A549 (cell line): ENCODE measurements at regions not wholly inside any gene's neighbourhood (a gene's known extent, or its start where the extent isn't known, plus 50 kb on each side); places are given as distances from the start of the nearest gene placed in this dataset.

ENCODE experiments used
- ATAC-seq, 2 experiments: fragments of 200-7000 bp in 1 of 2; fragments of >200 bp in 1 of 2; cut with Nextera tagmentation in 1 of 2; cut with Tn5 transposase in 1 of 2; 3 replicates each; pipeline versions ENCODE4 v1.8.0 to v1.9.1; 2018 to 2020; ENCODE audit warnings: mild to moderate bottlenecking in 1 of 2, moderate library complexity in 1 of 2
- CTCF ChIA-PET: fragments of 300-600 bp; sonication (Branson Sonifier 250); formaldehyde crosslinking; extraction: SDS; loops from one replicate; lab custom pipeline; 2021; ENCODE audit warnings: antibody characterized with exemption, inconsistent platforms; lab: Yijun Ruan, JAX
- POLR2A ChIA-PET: fragments of 350-600 bp; formaldehyde crosslinking; extraction: SDS; loops from one replicate; lab custom pipeline; 2021; ENCODE audit warnings: antibody characterized with exemption, inconsistent platforms; lab: Yijun Ruan, JAX
- DNase-seq, 2 experiments: peaks; one replicate each; pipeline versions ENCODE4 v3.0.0 to v3.0.0-alpha.2; 2011 to 2016; ENCODE audit warnings: low read depth in 1 of 2, low spot score in 1 of 2
- FAIRE-seq: peaks from 2 replicates; lab custom pipeline; 2011; peaks lifted over from hg19 to GRCh38; lab: Jason Lieb, UNC
- H3K27ac ChIP-seq, 2 experiments: fragments of >200 bp; sonication (Bioruptor Twin); formaldehyde crosslinking; 3 replicates each; pipeline ENCODE4 v1.5.1; 2016 to 2017
- H3K4me1 ChIP-seq: fragments of >200 bp; sonication (Bioruptor Twin); formaldehyde crosslinking; 3 replicates; pipeline ENCODE4 v1.6.1; 2016
- H3K4me2 ChIP-seq: fragments of >200 bp; sonication (Bioruptor Twin); formaldehyde crosslinking; 3 replicates; pipeline ENCODE4 v1.6.1; 2016
- H3K4me3 ChIP-seq: fragments of >200 bp; sonication (Bioruptor Twin); formaldehyde crosslinking; 3 replicates; pipeline ENCODE4 v1.5.1; 2016
- H3K9me3 ChIP-seq: fragments of >200 bp; sonication (Bioruptor Twin); formaldehyde crosslinking; 3 replicates; pipeline ENCODE4 v1.6.1; 2016
- BCL3 ChIP-seq: fragments of >200 bp; sonication (Bioruptor Twin); formaldehyde crosslinking; IDR thresholded peaks from 3 replicates; pipeline ENCODE4 v1.6.1; 2016
- BHLHE40 ChIP-seq: IDR thresholded peaks from 2 replicates; pipeline ENCODE4 v1.6.1; 2012; ENCODE audit warnings: low read depth, low read length, inconsistent platforms
- CBX2 ChIP-seq: fragments of 200-600 bp; sonication (generic); IDR thresholded peaks from 2 replicates; pipeline ENCODE4 v1.6.1; 2016; ENCODE audit warnings: low read depth, mild to moderate bottlenecking, borderline replicate concordance
- CBX8 ChIP-seq: fragments of 200-600 bp; sonication (generic); IDR thresholded peaks from 2 replicates; pipeline ENCODE4 v1.6.1; 2016
- CEBPB ChIP-seq, 2 experiments: fragments of >200 bp in 1 of 2; sonication (Bioruptor Twin) in 1 of 2; formaldehyde crosslinking in 1 of 2; IDR thresholded peaks; 2 replicates each; pipeline ENCODE4 v1.6.1; 2012 to 2016
- CHD4 ChIP-seq: fragments of 200-600 bp; sonication (generic); IDR thresholded peaks from 2 replicates; pipeline ENCODE4 v1.6.1; 2016; ENCODE audit warnings: antibody characterized with exemption, mild to moderate bottlenecking, borderline replicate concordance
- CTCF ChIP-seq: fragments of >200 bp; sonication (Bioruptor Twin); formaldehyde crosslinking; IDR thresholded peaks from 3 replicates; pipeline ENCODE4 v1.5.1; 2016
- E2F6 ChIP-seq: IDR thresholded peaks from 2 replicates; pipeline ENCODE4 v1.6.1; 2012; ENCODE audit warnings: low read depth, borderline replicate concordance
- EHMT2 ChIP-seq: fragments of 200-600 bp; sonication (generic); IDR thresholded peaks from 2 replicates; pipeline ENCODE4 v1.6.1; 2016; ENCODE audit warnings: antibody characterized with exemption, low read depth, mild to moderate bottlenecking, moderate library complexity
- EP300 ChIP-seq, 2 experiments: fragments of >200 bp; sonication (Bioruptor Twin); formaldehyde crosslinking; IDR thresholded peaks; 2 replicates in 1 of 2; 3 replicates in 1 of 2; pipeline ENCODE4 v1.6.1; 2016 to 2017
- ESRRA ChIP-seq: fragments of 150-350 bp; IDR thresholded peaks from 2 replicates; pipeline ENCODE4 v1.6.1; 2014; ENCODE audit warnings: mild to moderate bottlenecking, low read length, borderline replicate concordance
- HEYL ChIP-seq: fragments of 250-450 bp; sonication (Bioruptor Pico); IDR thresholded peaks from 2 replicates; pipeline ENCODE4 v1.8.0; 2021; ENCODE audit warnings: mild to moderate bottlenecking, moderate library complexity
- HOXB5 ChIP-seq: fragments of 250-450 bp; sonication (Bioruptor Pico); IDR thresholded peaks from 2 replicates; pipeline ENCODE4 v1.5.0; 2020; ENCODE audit warnings: mild to moderate bottlenecking, moderate library complexity
- KDM1A ChIP-seq: fragments of 200-600 bp; sonication (generic); IDR thresholded peaks from 2 replicates; pipeline ENCODE4 v1.6.1; 2016; ENCODE audit warnings: low read depth, mild to moderate bottlenecking
- MAX ChIP-seq: IDR thresholded peaks from 2 replicates; pipeline ENCODE4 v1.6.1; 2012
- MAZ ChIP-seq: fragments of 150-350 bp; IDR thresholded peaks from 2 replicates; pipeline ENCODE4 v1.6.1; 2014; ENCODE audit warnings: antibody characterized with exemption, low read depth, low read length, borderline replicate concordance
- NR3C1 ChIP-seq: fragments of >200 bp; sonication (Bioruptor Twin); formaldehyde crosslinking; IDR thresholded peaks from 3 replicates; pipeline ENCODE4 v1.6.1; 2017
- PBX3 ChIP-seq: IDR thresholded peaks from 2 replicates; pipeline ENCODE4 v1.6.1; 2012
- POLR2AphosphoS2 ChIP-seq: conservative IDR thresholded peaks from 2 replicates; pipeline ENCODE4 v1.6.1; 2012; ENCODE audit warnings: low read length, improper control_type of control experiment, inconsistent platforms
- RAD21 ChIP-seq, 2 experiments: fragments of >200 bp in 1 of 2; sonication (Bioruptor Twin) in 1 of 2; formaldehyde crosslinking in 1 of 2; IDR thresholded peaks in 1 of 2; conservative IDR thresholded peaks in 1 of 2; 2 replicates in 1 of 2; 3 replicates in 1 of 2; pipeline ENCODE4 v1.6.1; 2012 to 2018; ENCODE audit warnings: inconsistent platforms in 1 of 2
- RARB ChIP-seq: fragments of 250-450 bp; sonication (Bioruptor Pico); IDR thresholded peaks from 2 replicates; pipeline ENCODE4 v1.8.0; 2021; ENCODE audit warnings: mild to moderate bottlenecking, moderate library complexity
- RFX5 ChIP-seq: fragments of 450-650 bp; IDR thresholded peaks from 2 replicates; pipeline ENCODE4 v1.7.1; 2014; ENCODE audit warnings: antibody characterized with exemption, mild to moderate bottlenecking, moderate library complexity
- SREBF2 ChIP-seq: fragments of 450-650 bp; IDR thresholded peaks from 2 replicates; pipeline ENCODE4 v1.6.1; 2014; ENCODE audit warnings: mild to moderate bottlenecking, moderate library complexity
- TFCP2L1 ChIP-seq: fragments of 250-450 bp; sonication (Bioruptor Pico); IDR thresholded peaks from 2 replicates; pipeline ENCODE4 v1.5.0; 2021; ENCODE audit warnings: mild to moderate bottlenecking
- USF2 ChIP-seq: fragments of 450-650 bp; IDR thresholded peaks from 2 replicates; pipeline ENCODE4 v1.6.1; 2014; ENCODE audit warnings: antibody characterized with exemption
- ZNF302 ChIP-seq: fragments of 250-450 bp; sonication (Bioruptor Pico); IDR thresholded peaks from 2 replicates; pipeline ENCODE4 v1.9.0; 2021; ENCODE audit warnings: inconsistent platforms, mild to moderate bottlenecking, moderate library complexity
- ZSCAN20 ChIP-seq: fragments of 250-450 bp; sonication (Bioruptor Pico); IDR thresholded peaks from 2 replicates; pipeline ENCODE4 v1.8.0; 2022; ENCODE audit warnings: mild to moderate bottlenecking, moderate library complexity
- WGBS: methylation state at CpG from one replicate; pipeline ENCODE4 v1.1.6; 2017; ENCODE audit errors: missing lambda C conversion rate; 5-methylcytosine and 5-hydroxymethylcytosine counted together

- Histone ChIP-seq H3K9me3 (no peaks in the 10 kb centered on the region; the same call in 2 of the 3 replicates), H3K27ac (no peak overlapping the region), H3K4me3 (no peak overlapping the region), H3K4me1 (0 out of 3 replicates have a peak, but pooled peaks cover 5% of the 10 kb centered on the region), H3K4me2 (no peak overlapping the region)
- WGBS, result 87% methylated on average over 4 of the region's 4 CpGs
- ATAC-seq (no peak), FAIRE-seq (no peak), DNase-seq (no peak)
- CTCF ChIA-PET, result no interaction called here
- POLR2A ChIA-PET, result no interaction called here
- TF ChIP-seq EHMT2 (no peak), EP300 (IDR thresholded peaks at IDR 0.05) (no peak), CHD4 (no peak), CTCF (no peak), TFCP2L1 (no peak), USF2 (no peak), NR3C1 (no peak), E2F6 (no peak), ZNF302 (CRISPR knock-in tag) (no peak), HOXB5 (CRISPR knock-in tag) (no peak), RAD21 (conservative IDR thresholded peaks at IDR 0.05 in 1 of 2, IDR thresholded peaks at IDR 0.05 in 1 of 2) (no peak), MAZ (no peak), RFX5 (no peak), CBX2 (no peak)
Observed at GRCh38 chr7:20026762-20027161, 190.4 kb downstream of the MACC1 start.

- peaks cover 4% of the 10 kb centered on the region; the same call in 2 of the 3 replicates for H3K9me3 ChIP-seq
- no peak overlapping the region for H3K4me3 ChIP-seq
- WGBS, result 9% methylated on average over 1 of the region's 1 CpG
- TF ChIP-seq BCL3 (no peak), SREBF2 (no peak), CBX8 (no peak), MAX (no peak), TFCP2L1 (no peak), POLR2AphosphoS2 (no peak), ESRRA (no peak), HEYL (CRISPR knock-in tag) (no peak), PBX3 (no peak), KDM1A (no peak), RARB (CRISPR knock-in tag) (no peak), E2F6 (no peak), CBX2 (no peak), CEBPB (IDR thresholded peaks at IDR 0.05) (no peak), ZSCAN20 (CRISPR knock-in tag) (no peak), BHLHE40 (no peak)
- H3K4me1 ChIP-seq, result peaks cover 1% of the 10 kb centered on the region; the same call in 2 of the 3 replicates
- ATAC-seq (no peak), FAIRE-seq (no peak), DNase-seq (no peak)
- ChIA-PET CTCF (interaction anchor here (1.5 kb wide), 1 partner anchor 267 kb away, joined by 3 read pairs; no protein-coding TSS in a partner anchor), POLR2A (no interaction called here)
- H3K4me2 ChIP-seq, result no peak overlapping the region
- no peak overlapping the region for H3K27ac ChIP-seq
Observed at GRCh38 chr7:20021831-20022230, 195.4 kb downstream of the MACC1 start.
